ENCODE measurements at regions not wholly inside any gene's neighbourhood (a gene's known extent, or its start where the extent isn't known, plus 50 kb on each side); places are given as distances from the start of the nearest gene placed in this dataset.

- TF ChIP-seq EZH2 (IDR thresholded peaks at IDR 0.05; ENCODE audit: borderline replicate concordance, insufficient read depth, low read length, poor library complexity, severe bottlenecking) (no peak), CTCF (IDR thresholded peaks at IDR 0.05; ENCODE audit: poor library complexity, severe bottlenecking) (no peak)
Measured at GRCh38 chr16:63922560-63922959, 1199.3 kb downstream of the CDH11 start.
